ENCODE measurements at regions not wholly inside any gene's neighbourhood (a gene's known extent, or its start where the extent isn't known, plus 50 kb on each side); places are given as distances from the start of the nearest gene placed in this dataset.

DNA sequence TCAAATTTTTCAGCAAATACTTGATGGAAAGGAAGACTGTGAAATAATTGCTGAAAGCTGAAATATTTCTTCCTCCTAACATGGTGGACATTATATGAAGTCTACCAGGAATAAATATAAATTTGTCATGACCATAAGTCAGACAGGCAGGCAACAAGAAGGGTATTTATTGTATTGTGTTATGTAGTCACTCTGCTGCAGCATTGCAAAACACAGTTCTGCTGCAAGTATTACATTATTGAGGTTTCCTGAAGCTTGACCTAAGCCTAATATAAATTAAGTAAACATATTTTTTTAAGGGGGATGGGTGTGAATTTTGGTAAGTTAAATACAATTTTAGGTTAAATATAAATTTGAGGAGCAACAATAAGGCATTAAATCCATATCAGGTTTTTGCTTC, 60.2 kb upstream of the MAOA start:
- DNase-seq (ENCODE audit: extremely low spot score, insufficient read length, low read depth) (no peak), FAIRE-seq (no peak)

DNA sequence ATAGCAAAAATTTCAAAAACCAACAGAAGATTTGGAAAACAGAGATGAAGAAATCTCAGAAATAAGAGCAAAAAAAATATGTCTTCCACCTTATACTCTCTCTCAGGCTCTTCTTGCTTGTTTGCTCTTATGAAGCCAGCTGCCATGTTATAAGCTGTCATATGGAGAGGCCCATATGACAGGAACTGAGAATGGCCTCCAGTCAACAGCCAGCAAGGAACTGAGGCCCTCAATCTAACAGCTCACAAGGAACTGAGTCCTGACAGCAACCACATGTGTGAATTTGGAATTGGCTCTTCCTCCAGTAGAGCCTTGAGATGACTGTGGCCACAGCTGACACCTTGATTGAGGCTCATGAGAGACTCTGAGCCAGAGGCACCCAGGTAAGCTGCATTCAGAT, 51.3 kb upstream of the MAOA start:
- no peak for DNase-seq (ENCODE audit: extremely low spot score, insufficient read length, low read depth)
- no peak for FAIRE-seq

DNA sequence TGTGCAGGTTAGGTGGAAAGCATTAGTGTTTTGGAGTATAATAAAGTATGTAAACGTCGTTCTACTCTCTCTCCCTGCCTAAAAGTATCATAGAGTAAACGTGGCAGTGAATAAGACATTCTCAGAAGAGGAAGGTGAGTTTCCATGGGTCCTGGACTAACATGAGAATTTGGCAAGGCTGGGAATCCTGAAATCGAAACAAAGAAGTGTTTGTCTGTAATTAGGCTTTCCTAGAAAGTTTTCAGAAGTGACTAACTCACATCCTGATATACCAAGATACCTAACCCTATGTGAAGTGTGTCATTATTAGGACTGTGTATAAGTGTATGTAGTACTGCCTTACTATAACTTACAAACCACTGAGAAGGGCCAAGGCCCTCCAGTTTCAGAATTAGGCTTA, 50.7 kb upstream of the MAOA start:
- FAIRE-seq (no peak), DNase-seq (ENCODE audit: extremely low spot score, insufficient read length, low read depth) (no peak)

All from GM18507 (cell line).